Progenitor cell of endocrine pancreas (in vitro differentiated cells): ENCODE measurements at regions not wholly inside any gene's neighbourhood (a gene's known extent, or its start where the extent isn't known, plus 50 kb on each side); places are given as distances from the start of the nearest gene placed in this dataset.

Experiments used
- DNase-seq: peaks from one replicate; pipeline ENCODE4 v3.0.0; 2021; ENCODE audit warnings: low spot score; ENCODE audit not compliant: unreplicated experiment
- H3K27ac Mint-ChIP-seq: 2 replicates; pipeline ENCODE4 v1.8.0; 2021; ENCODE audit warnings: mild to moderate bottlenecking, moderate library complexity, mixed read lengths
- H3K27me3 Mint-ChIP-seq: 2 replicates; pipeline ENCODE4 v1.8.0; 2021; ENCODE audit warnings: mixed read lengths
- H3K36me3 Mint-ChIP-seq: 2 replicates; pipeline ENCODE4 v1.8.0; 2022; ENCODE audit warnings: mixed read lengths; ENCODE audit not compliant: insufficient read depth
- H3K4me1 Mint-ChIP-seq: 2 replicates; pipeline ENCODE4 v1.8.0; 2021; ENCODE audit warnings: low read depth, mixed read lengths
- H3K4me3 Mint-ChIP-seq: 2 replicates; pipeline ENCODE4 v1.8.0; 2021; ENCODE audit warnings: low read depth, mild to moderate bottlenecking, moderate library complexity, mixed read lengths
- H3K9me3 Mint-ChIP-seq: 2 replicates; pipeline ENCODE4 v1.8.0; 2021; ENCODE audit warnings: low read depth, mixed read lengths
- TF ChIP-seq, protein P1 (sequence below): fragments of 200-600 bp; sonication (generic); IDR thresholded peaks from one replicate; pipeline ENCODE4 v1.5.0; 2021; ENCODE audit warnings: antibody characterized with exemption, mild to moderate bottlenecking; ENCODE audit not compliant: unreplicated experiment

DNA sequence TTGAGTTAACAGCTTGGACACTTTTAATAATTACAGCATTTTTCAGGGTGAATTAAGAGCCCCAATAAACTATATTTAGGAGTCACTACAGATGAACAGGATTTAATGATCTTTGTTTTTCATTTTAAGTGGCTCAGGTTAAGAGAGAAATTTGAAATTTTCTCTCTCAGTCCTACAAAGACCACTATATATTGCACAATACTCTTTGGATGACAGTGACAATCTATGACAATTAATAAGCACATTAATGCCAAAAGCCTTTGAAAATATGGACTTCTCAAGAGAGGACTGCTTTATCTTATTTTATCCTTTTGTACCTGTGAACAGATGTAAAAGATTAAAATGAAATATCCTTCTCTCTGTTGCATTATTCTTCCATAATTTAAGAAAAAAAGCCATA lies 151.1 kb upstream of the IRX5 start:
- H3K4me1 Mint-ChIP-seq = no peaks in the 10 kb centered on the region
- DNase-seq = no peak
- no peaks in the 10 kb centered on the region for H3K9me3 Mint-ChIP-seq
- peaks cover 6% of the 10 kb centered on the region for H3K27me3 Mint-ChIP-seq
- H3K27ac Mint-ChIP-seq = no peak overlapping the region
- TF ChIP-seq, protein P1, sequence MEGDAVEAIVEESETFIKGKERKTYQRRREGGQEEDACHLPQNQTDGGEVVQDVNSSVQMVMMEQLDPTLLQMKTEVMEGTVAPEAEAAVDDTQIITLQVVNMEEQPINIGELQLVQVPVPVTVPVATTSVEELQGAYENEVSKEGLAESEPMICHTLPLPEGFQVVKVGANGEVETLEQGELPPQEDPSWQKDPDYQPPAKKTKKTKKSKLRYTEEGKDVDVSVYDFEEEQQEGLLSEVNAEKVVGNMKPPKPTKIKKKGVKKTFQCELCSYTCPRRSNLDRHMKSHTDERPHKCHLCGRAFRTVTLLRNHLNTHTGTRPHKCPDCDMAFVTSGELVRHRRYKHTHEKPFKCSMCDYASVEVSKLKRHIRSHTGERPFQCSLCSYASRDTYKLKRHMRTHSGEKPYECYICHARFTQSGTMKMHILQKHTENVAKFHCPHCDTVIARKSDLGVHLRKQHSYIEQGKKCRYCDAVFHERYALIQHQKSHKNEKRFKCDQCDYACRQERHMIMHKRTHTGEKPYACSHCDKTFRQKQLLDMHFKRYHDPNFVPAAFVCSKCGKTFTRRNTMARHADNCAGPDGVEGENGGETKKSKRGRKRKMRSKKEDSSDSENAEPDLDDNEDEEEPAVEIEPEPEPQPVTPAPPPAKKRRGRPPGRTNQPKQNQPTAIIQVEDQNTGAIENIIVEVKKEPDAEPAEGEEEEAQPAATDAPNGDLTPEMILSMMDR = no peak
- no peaks in the 10 kb centered on the region for H3K36me3 Mint-ChIP-seq
- no peak overlapping the region for H3K4me3 Mint-ChIP-seq

DNA sequence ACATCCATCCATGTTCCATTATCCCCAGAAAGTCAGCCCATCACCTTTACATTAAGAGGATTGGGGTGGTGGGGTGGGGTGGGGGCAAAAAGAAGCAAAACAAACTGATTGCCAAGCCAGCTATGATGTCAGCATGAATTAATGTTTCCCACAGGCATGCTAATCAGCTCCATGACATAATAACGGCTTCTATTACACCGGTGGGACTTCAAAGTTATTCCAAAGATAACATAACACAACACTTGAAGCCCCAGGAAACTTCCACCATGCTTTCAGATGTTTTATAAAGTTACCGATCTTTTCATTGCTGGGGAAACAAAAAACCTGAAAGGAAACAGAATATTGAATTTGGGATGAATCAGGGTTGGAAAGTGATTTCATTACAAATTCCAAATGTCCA lies 155.9 kb upstream of the IRX5 start:
- TF ChIP-seq, protein P1 = no peak
- DNase-seq = no peak
- Mint-ChIP-seq H3K4me3 (no peak overlapping the region), H3K27me3 (no peaks in the 10 kb centered on the region), H3K36me3 (no peaks in the 10 kb centered on the region), H3K4me1 (no peaks in the 10 kb centered on the region), H3K27ac (no peak overlapping the region), H3K9me3 (no peaks in the 10 kb centered on the region)

DNA sequence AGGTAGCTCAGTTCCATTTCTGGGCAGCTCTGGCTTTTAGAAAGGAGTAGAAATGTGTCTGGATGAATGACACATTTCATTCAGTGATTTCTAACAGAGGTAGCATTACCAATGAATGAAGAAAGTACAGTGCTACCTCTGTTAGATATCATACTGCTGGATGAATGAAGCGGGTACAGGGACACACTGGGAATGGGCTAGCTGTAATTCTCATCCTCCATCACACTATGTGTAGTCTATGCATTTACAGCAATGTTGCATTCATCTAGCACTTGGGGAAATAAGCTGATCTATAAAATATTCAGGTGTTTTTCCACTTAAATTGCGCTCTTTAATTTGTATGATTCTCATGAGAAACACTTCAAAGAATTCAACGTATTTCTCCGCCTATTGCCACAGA lies 158.3 kb upstream of the IRX5 start:
- DNase-seq = no peak
- Mint-ChIP-seq H3K27me3 (no peaks in the 10 kb centered on the region), H3K4me1 (no peaks in the 10 kb centered on the region), H3K36me3 (no peaks in the 10 kb centered on the region), H3K27ac (no peak overlapping the region), H3K4me3 (no peak overlapping the region), H3K9me3 (no peaks in the 10 kb centered on the region)
- TF ChIP-seq, protein P1 = no peak

DNA sequence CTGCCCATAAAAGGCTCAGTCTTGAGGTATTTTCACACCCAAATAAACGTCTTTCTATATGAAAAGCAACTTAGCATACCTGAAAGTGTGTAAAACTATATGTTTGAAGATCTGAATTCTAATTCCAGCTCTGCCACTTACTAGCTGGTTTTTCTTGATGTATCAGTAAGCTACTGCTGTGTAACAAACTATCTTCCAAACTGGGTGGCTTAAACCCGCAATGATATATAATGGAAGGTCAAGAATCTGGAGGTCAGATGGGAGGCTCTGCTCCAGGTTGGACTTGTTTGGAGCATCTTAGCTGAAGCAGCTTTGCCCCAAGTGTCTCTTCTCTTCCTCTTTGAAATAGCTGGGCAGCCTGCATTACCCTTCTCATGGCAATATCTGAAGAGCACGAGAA lies 164.3 kb upstream of the IRX5 start:
- Mint-ChIP-seq H3K27me3 (peaks cover 6% of the 10 kb centered on the region), H3K9me3 (peaks cover 5% of the 10 kb centered on the region), H3K4me1 (no peaks in the 10 kb centered on the region), H3K27ac (no peak overlapping the region), H3K36me3 (no peaks in the 10 kb centered on the region), H3K4me3 (no peak overlapping the region)
- TF ChIP-seq, protein P1 = no peak
- DNase-seq = no peak

DNA sequence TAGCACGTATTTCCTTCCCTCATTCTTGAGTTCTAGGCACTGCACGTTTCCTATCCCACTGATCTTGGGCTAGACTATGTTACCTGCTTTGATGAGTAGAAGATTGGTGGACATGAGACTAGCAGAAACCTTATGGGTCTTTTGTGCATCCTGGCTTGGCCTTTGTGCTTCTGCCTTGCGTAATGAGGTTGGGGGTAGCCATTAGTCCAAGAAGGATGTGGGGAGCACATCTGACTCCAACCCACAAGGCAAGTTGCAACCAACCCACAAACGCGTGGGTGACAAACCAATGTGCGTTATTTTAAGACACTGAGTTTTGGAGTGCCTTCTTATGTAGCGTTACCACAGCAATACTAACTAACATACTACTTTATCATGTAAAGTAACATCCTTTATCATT lies 180.4 kb upstream of the IRX5 start:
- TF ChIP-seq, protein P1 = no peak
- no peak for DNase-seq
- no peaks in the 10 kb centered on the region for H3K9me3 Mint-ChIP-seq
- no peak overlapping the region for H3K27ac Mint-ChIP-seq
- H3K4me1 Mint-ChIP-seq = no peaks in the 10 kb centered on the region
- no peaks in the 10 kb centered on the region for H3K36me3 Mint-ChIP-seq
- no peak overlapping the region for H3K4me3 Mint-ChIP-seq
- H3K27me3 Mint-ChIP-seq = peaks cover 21% of the 10 kb centered on the region
